Heart left ventricle (tissue), 16 donors: ENCODE measurements at regions not wholly inside any gene's neighbourhood (a gene's known extent, or its start where the extent isn't known, plus 50 kb on each side); places are given as distances from the start of the nearest gene placed in this dataset.

ENCODE experiments used
- ATAC-seq, 4 donors: fragments of 200-7000 bp; cut with Tn5 transposase; one replicate each; pipeline ENCODE4 v1.9.1; 2020 to 2022; ENCODE audit warnings: moderate library complexity in 4 of 4, mild to moderate bottlenecking in 3 of 4, moderate number of reproducible peaks in 1 of 4
- DNase-seq, 5 donors: peaks; one replicate each; pipeline ENCODE4 v3.0.0-alpha.2; 2020
- H3K27ac ChIP-seq, 12 donors: fragments of 200-600 bp; sonication (generic) in 4 of 12; one replicate each; pipeline versions ENCODE4 v1.5.0 to v1.8.0; 2016 to 2022; ENCODE audit warnings: mild to moderate bottlenecking in 2 of 12
- H3K27me3 ChIP-seq, 9 donors: fragments of 200-600 bp; sonication (generic) in 2 of 9; one replicate each; pipeline versions ENCODE4 v1.5.1 to v1.8.0; 2016 to 2022; ENCODE audit warnings: mild to moderate bottlenecking in 3 of 9
- H3K36me3 ChIP-seq, 9 donors: fragments of 200-600 bp; sonication (generic) in 2 of 9; one replicate each; pipeline versions ENCODE4 v1.5.0 to v1.8.0; 2018 to 2022; ENCODE audit warnings: mild to moderate bottlenecking in 2 of 9
- H3K4me1 ChIP-seq, 12 donors: fragments of 200-600 bp; sonication (generic) in 4 of 12; one replicate each; pipeline versions ENCODE4 v1.5.0 to v1.8.0; 2016 to 2022; ENCODE audit warnings: mild to moderate bottlenecking in 3 of 12
- H3K4me3 ChIP-seq, 12 donors: fragments of 200-600 bp; sonication (generic) in 4 of 12; one replicate each; pipeline versions ENCODE4 v1.5.0 to v1.8.0; 2017 to 2022; ENCODE audit warnings: mild to moderate bottlenecking in 9 of 12, moderate library complexity in 4 of 12
- H3K9me3 ChIP-seq, 12 donors: fragments of 200-600 bp; sonication (generic) in 4 of 12; one replicate each; pipeline versions ENCODE4 v1.5.0 to v1.8.0; 2016 to 2022; ENCODE audit warnings: mild to moderate bottlenecking in 1 of 12
- CTCF ChIP-seq, 12 donors: fragments of 200-600 bp; sonication (generic) in 4 of 12; IDR thresholded peaks; one replicate each; pipeline versions ENCODE4 v1.5.0 to v1.8.0; 2018 to 2022; ENCODE audit warnings: antibody characterized with exemption in 12 of 12, mild to moderate bottlenecking in 5 of 12
- POLR2A ChIP-seq, 2 donors: fragments of 450-650 bp; IDR thresholded peaks; one replicate each; pipeline ENCODE4 v1.6.1; 2017; ENCODE audit warnings: antibody characterized with exemption in 2 of 2, mild to moderate bottlenecking in 2 of 2, moderate library complexity in 2 of 2
- WGBS, 4 donors: extraction: QIAGEN DNeasy Blood & Tissue Kit in 2 of 4; methylation state at CpG; one replicate each; pipeline versions ENCODE4 v1.1.5 to v1.1.7; 2013 to 2018; 5-methylcytosine and 5-hydroxymethylcytosine counted together
- intact Hi-C, 10 donors: fragments of 100-400 bp; cut with DNase I; formaldehyde crosslinking; loops; one replicate each; pipeline versions ENCODE4 v1.11.1 to v1.14.2; 2022
- donor health status: ischemic (EF 13 %, LVEDD 7.1; RV severe dilation, severe dysfunction).
- donor health status: healthy with polysubstance abuse.
- donor health status: DM: no; HTN: yes; CAD: no.
- donor health status: DM: no; HTN: no; CAD: no.
- donor health status: ischemic (EF 25% LVEDD 6.9; RV normal size, moderate dysfunction).
- donor health status: ischemic (EF 25% LVEDD 5.7; RV mildly dilated, moderate dysfunction).
- donor health status: healthy.
- donor health status: DM: yes; HTN: yes; CAD: no.
- donor health status: ischemic (EF 35%, LVEDD 5.7; RV mildly dilated, moderate dysfunction).
- donor health status: nonischemic (EF 11% LVEDD 7.7; RV severe dilation, severe dysfunction).
- donor health status: DM: yes; HTN: yes; CAD: no.
- donor health status: PGD.
- donor health status: ischemic (EF 29% LVEDD 5.4; RV normal size, mild dysfunction).
- donor health status: nonischemic (EF 23%, LVEDD 6.1; RV moderate dilation, normal function).

GRCh38 chr4:138949866-138950265, 65.7 kb upstream of the NOCT start:
- ATAC-seq, result no peak
- Histone ChIP-seq H3K27me3 (no peaks in the 10 kb centered on the region), H3K27ac (no peak overlapping the region), H3K4me3 (no peak overlapping the region), H3K36me3 (no peaks in the 10 kb centered on the region), H3K9me3 (no peaks in the 10 kb centered on the region), H3K4me1 (peaks cover 0 to 16% (median 0%) of the 10 kb centered on the region in 12 donors)
- intact Hi-C loops, result no loop called here
- 64 to 96% (median 68%) methylated on average over 4 of the region's 4 CpGs for WGBS, 4 donors
- no peak for DNase-seq
- TF ChIP-seq CTCF (IDR thresholded peaks at IDR 0.05) (no peak), POLR2A (IDR thresholded peaks at IDR 0.05) (no peak)

- Histone ChIP-seq H3K27me3 (no peaks in the 10 kb centered on the region), H3K36me3 (no peaks in the 10 kb centered on the region), H3K27ac (no peak overlapping the region), H3K4me3 (no peak overlapping the region), H3K9me3 (no peaks in the 10 kb centered on the region), H3K4me1 (peaks cover 0 to 7% (median 0%) of the 10 kb centered on the region in 12 donors)
- 85 to 97% (median 90%) methylated on average over 2 of the region's 2 CpGs for WGBS, 4 donors
- intact Hi-C loops, result no loop called here
- no peak for DNase-seq
- no peak for TF ChIP-seq POLR2A (IDR thresholded peaks at IDR 0.05)
- no peak for TF ChIP-seq CTCF (IDR thresholded peaks at IDR 0.05)
- ATAC-seq, result no peak
Observed at GRCh38 chr4:138948918-138949317, 66.7 kb upstream of the NOCT start.

- H3K27ac ChIP-seq, result no peak overlapping the region
- TF ChIP-seq CTCF (IDR thresholded peaks at IDR 0.05), result no peak
- TF ChIP-seq POLR2A (IDR thresholded peaks at IDR 0.05), result no peak
- H3K9me3 ChIP-seq, result no peaks in the 10 kb centered on the region
- DNase-seq (no peak), ATAC-seq (no peak)
- 59 to 91% (median 71%) methylated on average over 1 of the region's 1 CpG for WGBS, 4 donors
- intact Hi-C loops, result no loop called here
- H3K36me3 ChIP-seq, result no peaks in the 10 kb centered on the region
- H3K4me1 ChIP-seq, result no peaks in the 10 kb centered on the region
- no peaks in the 10 kb centered on the region for H3K27me3 ChIP-seq
- H3K4me3 ChIP-seq, result no peak overlapping the region
Observed at GRCh38 chr4:138946306-138946705, 69.3 kb upstream of the NOCT start.

- DNase-seq, result no peak
- Histone ChIP-seq H3K4me3 (no peak overlapping the region), H3K36me3 (no peaks in the 10 kb centered on the region), H3K9me3 (no peaks in the 10 kb centered on the region), H3K4me1 (no peaks in the 10 kb centered on the region), H3K27ac (no peak overlapping the region), H3K27me3 (no peaks in the 10 kb centered on the region)
- ATAC-seq, result no peak
- intact Hi-C loops, result no loop called here
- TF ChIP-seq POLR2A (IDR thresholded peaks at IDR 0.05) (no peak), CTCF (IDR thresholded peaks at IDR 0.05) (no peak)
- 92 to 100% (median 92%) methylated on average over 1 of the region's 1 CpG for WGBS, 4 donors
Observed at GRCh38 chr4:138945840-138946239, 69.7 kb upstream of the NOCT start.
